SKM-1 treated with dmso at 0.1 percent for 144 hours (cell line): ENCODE measurements at regions not wholly inside any gene's neighbourhood (a gene's known extent, or its start where the extent isn't known, plus 50 kb on each side); places are given as distances from the start of the nearest gene placed in this dataset.
"Not testable (repeated sequence)": the region's sequence is repeated elsewhere in the genome, so short reads cannot be mapped to it uniquely, and the experiment has no call there.

Source experiments
- DNase-seq: peaks from one replicate; lab custom pipeline; 2025; ENCODE audit not compliant: unreplicated experiment; lab: John Stamatoyannopoulos, UW

- DNase-seq = no peak
Measured at GRCh38 chrX:12042615-12043014, 95.7 kb upstream of the FRMPD4 start.

- DNase-seq = no peak
Measured at GRCh38 chrX:12052109-12052508, 86.2 kb upstream of the FRMPD4 start.

GRCh38 chrX:12058087-12058486 is 80.2 kb upstream of the FRMPD4 start:
- no peak for DNase-seq

- DNase-seq = no peak
Measured at GRCh38 chrX:12060489-12061260, 77.6 kb upstream of the FRMPD4 start.

- DNase-seq = no peak
Measured at GRCh38 chrX:12065251-12065650, 73.0 kb upstream of the FRMPD4 start.

- no peak for DNase-seq
Measured at GRCh38 chrX:12076046-12076445, 62.2 kb upstream of the FRMPD4 start.

- DNase-seq = peak; percentile 4
Measured at GRCh38 chrX:12080265-12080664, 58.0 kb upstream of the FRMPD4 start.

- DNase-seq = not testable (repeated sequence)
Measured at GRCh38 chrX:12082959-12083358, 55.3 kb upstream of the FRMPD4 start.
